ENCODE measurements at regions not wholly inside any gene's neighbourhood (a gene's known extent, or its start where the extent isn't known, plus 50 kb on each side); places are given as distances from the start of the nearest gene placed in this dataset.
"Not testable (repeated sequence)": the region's sequence is repeated elsewhere in the genome, so short reads cannot be mapped to it uniquely, and the experiment has no call there.

DNA sequence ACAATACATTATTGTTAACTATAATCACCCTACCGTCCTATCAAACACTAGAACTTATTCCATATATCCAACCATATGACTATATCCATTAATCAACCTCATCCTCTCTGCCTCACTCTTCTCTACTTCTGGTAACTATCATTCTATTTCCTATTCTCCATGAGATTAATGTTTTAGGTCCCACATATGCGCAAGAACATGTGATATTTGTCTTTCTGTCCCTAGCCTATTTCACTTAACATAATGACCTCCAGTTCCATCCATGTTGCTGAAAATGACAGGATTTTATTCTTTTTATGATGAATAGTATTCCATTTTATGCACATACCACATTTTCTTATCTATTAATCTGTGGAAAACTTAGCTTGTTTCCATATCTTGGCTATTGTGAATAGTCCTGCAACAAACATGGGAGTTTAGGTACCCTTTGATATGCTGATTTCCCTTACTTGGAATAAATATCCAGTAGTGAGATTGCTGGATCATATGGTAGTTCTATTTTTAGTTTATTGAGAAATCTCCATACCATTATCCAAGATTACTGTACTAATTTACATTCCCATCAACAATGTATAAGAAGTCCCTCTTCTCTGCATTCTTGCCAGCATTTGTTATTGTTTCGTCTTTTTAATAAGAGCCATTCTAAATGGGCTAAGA lies 289.4 kb upstream of the GJE1 start:
- H3K9me3 Mint-ChIP-seq (ENCODE audit: unreplicated experiment), result no peaks in the 10 kb centered on the region
- H3K27me3 Mint-ChIP-seq (ENCODE audit: unreplicated experiment), result no peaks in the 10 kb centered on the region
- no peak for DNase-seq (ENCODE audit: extremely low spot score, unreplicated experiment)
- TF ChIP-seq, protein P1, sequence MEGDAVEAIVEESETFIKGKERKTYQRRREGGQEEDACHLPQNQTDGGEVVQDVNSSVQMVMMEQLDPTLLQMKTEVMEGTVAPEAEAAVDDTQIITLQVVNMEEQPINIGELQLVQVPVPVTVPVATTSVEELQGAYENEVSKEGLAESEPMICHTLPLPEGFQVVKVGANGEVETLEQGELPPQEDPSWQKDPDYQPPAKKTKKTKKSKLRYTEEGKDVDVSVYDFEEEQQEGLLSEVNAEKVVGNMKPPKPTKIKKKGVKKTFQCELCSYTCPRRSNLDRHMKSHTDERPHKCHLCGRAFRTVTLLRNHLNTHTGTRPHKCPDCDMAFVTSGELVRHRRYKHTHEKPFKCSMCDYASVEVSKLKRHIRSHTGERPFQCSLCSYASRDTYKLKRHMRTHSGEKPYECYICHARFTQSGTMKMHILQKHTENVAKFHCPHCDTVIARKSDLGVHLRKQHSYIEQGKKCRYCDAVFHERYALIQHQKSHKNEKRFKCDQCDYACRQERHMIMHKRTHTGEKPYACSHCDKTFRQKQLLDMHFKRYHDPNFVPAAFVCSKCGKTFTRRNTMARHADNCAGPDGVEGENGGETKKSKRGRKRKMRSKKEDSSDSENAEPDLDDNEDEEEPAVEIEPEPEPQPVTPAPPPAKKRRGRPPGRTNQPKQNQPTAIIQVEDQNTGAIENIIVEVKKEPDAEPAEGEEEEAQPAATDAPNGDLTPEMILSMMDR (IDR thresholded peaks at IDR 0.05), result no peak
- H3K4me1 Mint-ChIP-seq (ENCODE audit: unreplicated experiment), result no peaks in the 10 kb centered on the region
- no peak overlapping the region for H3K27ac Mint-ChIP-seq (ENCODE audit: unreplicated experiment)
- no peak overlapping the region for H3K4me3 Mint-ChIP-seq (ENCODE audit: unreplicated experiment)
- H3K36me3 Mint-ChIP-seq (ENCODE audit: unreplicated experiment), result no peaks in the 10 kb centered on the region

DNA sequence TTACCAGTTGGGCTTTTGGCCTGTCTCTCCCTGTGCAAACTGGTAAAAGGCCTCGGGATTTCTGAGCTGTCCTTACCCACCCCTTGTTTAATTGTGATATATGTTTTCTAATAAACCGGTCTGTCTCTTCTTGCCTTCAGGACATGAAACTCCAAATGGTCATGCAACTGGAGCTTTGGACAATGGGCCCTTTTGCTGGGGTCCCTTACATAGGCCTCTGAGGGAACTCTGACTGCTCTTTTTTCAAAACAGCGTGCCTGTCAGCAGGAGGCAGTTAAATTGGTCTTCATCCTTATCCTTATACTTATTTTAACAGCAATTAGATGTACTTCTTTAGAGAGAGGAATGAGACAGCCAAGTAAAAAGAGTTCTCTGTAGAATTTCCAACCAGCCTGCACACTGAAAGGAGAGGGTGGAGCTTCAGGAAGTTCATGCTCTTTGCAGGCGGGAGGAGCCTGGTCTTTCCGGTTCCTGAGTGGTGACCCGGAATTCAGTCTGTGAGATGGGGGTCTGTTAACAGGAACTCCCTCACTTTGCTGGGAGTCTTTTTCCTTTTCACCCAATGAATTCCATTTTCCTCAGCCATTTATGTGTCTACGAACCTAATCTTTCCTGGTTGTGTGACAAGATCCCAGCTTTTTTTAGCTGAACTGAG lies 299.6 kb upstream of the GJE1 start:
- no peak overlapping the region for H3K27ac Mint-ChIP-seq (ENCODE audit: unreplicated experiment)
- no peaks in the 10 kb centered on the region for H3K4me1 Mint-ChIP-seq (ENCODE audit: unreplicated experiment)
- no peak overlapping the region for H3K4me3 Mint-ChIP-seq (ENCODE audit: unreplicated experiment)
- no peaks in the 10 kb centered on the region for H3K36me3 Mint-ChIP-seq (ENCODE audit: unreplicated experiment)
- no peaks in the 10 kb centered on the region for H3K27me3 Mint-ChIP-seq (ENCODE audit: unreplicated experiment)
- H3K9me3 Mint-ChIP-seq (ENCODE audit: unreplicated experiment), result no peaks in the 10 kb centered on the region
- TF ChIP-seq, protein P1 (IDR thresholded peaks at IDR 0.05), result no peak
- DNase-seq (ENCODE audit: extremely low spot score, unreplicated experiment), result no peak

DNA sequence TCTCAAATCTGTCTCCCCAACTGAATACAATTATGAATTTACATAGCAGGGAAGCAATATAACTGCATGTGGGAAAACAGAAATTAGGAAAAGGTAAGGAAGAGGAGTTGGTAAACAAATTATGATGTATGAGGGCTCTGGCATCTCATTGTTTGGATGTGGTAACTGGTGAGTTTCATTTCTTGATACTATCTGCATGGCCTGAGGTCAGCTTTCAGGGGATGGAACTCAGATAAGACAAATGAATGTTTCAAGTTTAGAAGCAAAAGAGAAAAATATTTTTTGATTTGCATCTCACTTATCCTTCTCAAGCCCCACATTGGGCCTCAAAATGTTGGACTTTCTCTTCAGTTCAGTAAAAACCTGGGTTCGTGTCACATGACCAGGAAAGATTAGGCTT lies 302.2 kb upstream of the GJE1 start:
- Mint-ChIP-seq H3K4me3 (ENCODE audit: unreplicated experiment) (no peak overlapping the region), H3K9me3 (ENCODE audit: unreplicated experiment) (no peaks in the 10 kb centered on the region), H3K27ac (ENCODE audit: unreplicated experiment) (no peak overlapping the region), H3K4me1 (ENCODE audit: unreplicated experiment) (no peaks in the 10 kb centered on the region), H3K27me3 (ENCODE audit: unreplicated experiment) (no peaks in the 10 kb centered on the region), H3K36me3 (ENCODE audit: unreplicated experiment) (no peaks in the 10 kb centered on the region)
- no peak for DNase-seq (ENCODE audit: extremely low spot score, unreplicated experiment)
- TF ChIP-seq, protein P1 (IDR thresholded peaks at IDR 0.05), result no peak

DNA sequence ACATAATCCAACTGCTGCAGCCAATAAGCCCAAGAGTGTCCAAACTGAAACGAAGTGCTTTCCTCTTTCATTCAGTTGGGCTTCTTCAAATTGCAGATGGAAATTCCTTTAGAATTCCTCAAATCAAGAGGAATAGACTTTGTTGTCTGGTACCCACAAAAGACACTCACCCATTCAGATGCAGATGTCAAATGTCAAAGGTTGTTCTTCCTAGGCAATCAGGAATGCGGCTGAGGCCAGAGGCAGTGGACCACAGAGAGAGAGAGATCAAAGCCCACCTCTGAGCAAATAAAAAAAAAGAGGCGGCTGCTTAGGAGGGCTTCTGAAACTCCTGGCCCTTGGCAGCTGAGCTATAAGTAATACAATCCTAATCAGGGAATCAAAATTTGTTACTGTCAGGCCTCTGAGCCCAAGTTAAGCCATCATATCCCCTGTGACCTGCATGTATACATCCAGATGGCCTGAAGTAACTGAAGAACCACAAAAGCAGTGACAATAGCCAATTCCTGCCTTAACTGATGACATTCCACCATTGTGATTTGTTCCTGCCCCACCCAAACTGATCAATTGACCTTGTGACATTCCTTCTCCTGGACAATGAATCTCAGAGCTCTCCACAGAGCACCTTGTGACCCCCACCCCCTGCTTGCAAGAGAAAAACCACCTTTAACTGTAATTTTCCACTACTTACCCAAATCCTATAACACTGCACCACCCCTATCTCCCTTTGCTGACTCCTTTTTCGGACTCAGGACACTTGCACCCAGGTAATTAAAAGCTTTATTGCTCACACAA lies 303.0 kb upstream of the GJE1 start:
- TF ChIP-seq, protein P1 (IDR thresholded peaks at IDR 0.05), result no peak
- H3K27me3 Mint-ChIP-seq (ENCODE audit: unreplicated experiment), result no peaks in the 10 kb centered on the region
- H3K27ac Mint-ChIP-seq (ENCODE audit: unreplicated experiment), result no peak overlapping the region
- no peaks in the 10 kb centered on the region for H3K36me3 Mint-ChIP-seq (ENCODE audit: unreplicated experiment)
- DNase-seq (ENCODE audit: extremely low spot score, unreplicated experiment), result no peak
- H3K9me3 Mint-ChIP-seq (ENCODE audit: unreplicated experiment), result no peaks in the 10 kb centered on the region
- H3K4me3 Mint-ChIP-seq (ENCODE audit: unreplicated experiment), result no peak overlapping the region
- H3K4me1 Mint-ChIP-seq (ENCODE audit: unreplicated experiment), result no peaks in the 10 kb centered on the region

DNA sequence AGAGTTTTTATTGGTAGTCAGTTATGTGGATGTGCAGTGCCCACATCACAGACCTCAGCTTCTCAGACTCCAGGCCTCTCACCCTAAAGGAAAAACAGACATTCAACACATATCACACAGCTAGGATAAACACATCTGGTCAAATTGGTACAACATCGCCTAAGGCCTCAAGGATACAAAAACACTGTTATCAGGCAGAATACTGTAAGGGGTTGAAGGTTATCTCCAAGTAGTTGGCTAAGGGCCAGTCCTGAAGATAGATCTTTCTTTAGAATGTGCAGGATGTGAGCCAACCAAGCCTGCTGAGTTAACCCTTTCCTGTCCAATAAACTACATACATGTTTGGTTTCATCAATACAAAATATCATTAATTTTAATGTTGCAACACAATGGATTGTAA lies 308.4 kb upstream of the GJE1 start:
- H3K36me3 Mint-ChIP-seq (ENCODE audit: unreplicated experiment), result peaks cover 4% of the 10 kb centered on the region
- TF ChIP-seq, protein P1 (IDR thresholded peaks at IDR 0.05), result no peak
- H3K27me3 Mint-ChIP-seq (ENCODE audit: unreplicated experiment), result no peaks in the 10 kb centered on the region
- H3K9me3 Mint-ChIP-seq (ENCODE audit: unreplicated experiment), result peaks cover 8% of the 10 kb centered on the region
- no peak for DNase-seq (ENCODE audit: extremely low spot score, unreplicated experiment)
- no peak overlapping the region for H3K4me3 Mint-ChIP-seq (ENCODE audit: unreplicated experiment)
- peaks cover 2% of the 10 kb centered on the region for H3K4me1 Mint-ChIP-seq (ENCODE audit: unreplicated experiment)
- H3K27ac Mint-ChIP-seq (ENCODE audit: unreplicated experiment), result no peak overlapping the region

DNA sequence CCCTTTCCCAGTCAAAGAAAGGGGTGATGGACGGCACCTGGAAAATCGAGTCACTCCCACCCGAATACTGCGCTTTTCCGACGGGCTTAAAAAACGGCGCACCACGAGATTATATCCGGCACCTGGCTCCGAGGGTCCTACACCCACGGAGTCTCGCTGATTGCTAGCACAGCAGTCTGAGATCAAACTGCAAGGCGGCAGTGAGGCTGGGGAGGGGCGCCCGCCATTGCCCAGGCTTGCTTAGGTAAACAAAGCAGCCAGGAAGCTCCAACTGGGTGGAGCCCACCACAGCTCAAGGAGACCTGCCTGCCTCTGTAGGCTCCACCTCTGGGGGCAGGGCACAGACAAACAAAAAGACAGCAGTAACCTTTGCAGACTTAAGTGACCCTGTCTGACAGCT lies 317.7 kb upstream of the GJE1 start:
- not testable (repeated sequence) for H3K27ac Mint-ChIP-seq (ENCODE audit: unreplicated experiment); H3K4me3 Mint-ChIP-seq (ENCODE audit: unreplicated experiment); H3K36me3 Mint-ChIP-seq (ENCODE audit: unreplicated experiment); DNase-seq (ENCODE audit: extremely low spot score, unreplicated experiment); H3K9me3 Mint-ChIP-seq (ENCODE audit: unreplicated experiment); H3K4me1 Mint-ChIP-seq (ENCODE audit: unreplicated experiment)
- peaks cover 10% of the 10 kb centered on the region for H3K27me3 Mint-ChIP-seq (ENCODE audit: unreplicated experiment)

All from osteocyte (in vitro differentiated cells).